H1 (cell line): ENCODE measurements at regions not wholly inside any gene's neighbourhood (a gene's known extent, or its start where the extent isn't known, plus 50 kb on each side); places are given as distances from the start of the nearest gene placed in this dataset.

Experiments
- CTCF ChIA-PET: fragments of 300-600 bp; sonication (Branson Sonifier 250); formaldehyde crosslinking; loops from one replicate; lab custom pipeline; 2021; ENCODE audit not compliant: partially characterized antibody; lab: Charles Lee
- POLR2A ChIA-PET: fragments of 300-600 bp; sonication (Branson Sonifier 250); formaldehyde crosslinking; loops from one replicate; lab custom pipeline; 2021; ENCODE audit warnings: inconsistent platforms; ENCODE audit not compliant: partially characterized antibody; lab: Charles Lee
- DNase-seq, 2 experiments: peaks; one replicate each; pipeline versions ENCODE4 v3.0.0 to v3.0.0-alpha.2; 2010 to 2022; ENCODE audit warnings: low spot score in 2 of 2, low read depth in 1 of 2, mixed read lengths in 1 of 2
- FAIRE-seq: peaks from 2 replicates; lab custom pipeline; 2011; peaks lifted over from hg19 to GRCh38; lab: Jason Lieb, UNC
- H2AFZ ChIP-seq: 2 replicates; pipeline ENCODE4 v1.8.1; 2012; ENCODE audit warnings: low read length, inconsistent platforms
- H2AK5ac ChIP-seq: 2 replicates; pipeline ENCODE4 v1.6.1; 2013; ENCODE audit warnings: low read depth, low read length
- H2BK120ac ChIP-seq: replicated peaks from 2 replicates; pipeline ENCODE3; 2013; ENCODE audit warnings: low read depth, low read length, inconsistent platforms
- H2BK12ac ChIP-seq: 2 replicates; pipeline ENCODE4 v1.6.1; 2013; ENCODE audit warnings: low read depth, low read length
- H2BK15ac ChIP-seq: 2 replicates; pipeline ENCODE4 v1.6.1; 2013; ENCODE audit warnings: low read length
- H2BK20ac ChIP-seq: 2 replicates; pipeline ENCODE4 v1.6.1; 2013; ENCODE audit warnings: low read length
- H2BK5ac ChIP-seq: 2 replicates; pipeline ENCODE4 v1.6.1; 2013; ENCODE audit warnings: low read depth, low read length
- H3K14ac ChIP-seq: 2 replicates; pipeline ENCODE4 v1.6.1; 2013; ENCODE audit warnings: inconsistent platforms; ENCODE audit not compliant: insufficient read length
- H3K18ac ChIP-seq: 2 replicates; pipeline ENCODE4 v1.6.1; 2013; ENCODE audit warnings: low read length; ENCODE audit errors: extremely low read depth
- H3K23ac ChIP-seq: 2 replicates; pipeline ENCODE4 v1.6.1; 2013; ENCODE audit warnings: inconsistent platforms; ENCODE audit not compliant: insufficient read length
- H3K23me2 ChIP-seq: 2 replicates; pipeline ENCODE4 v1.6.1; 2013; ENCODE audit warnings: low read depth, low read length
- H3K27ac ChIP-seq: 2 replicates; pipeline ENCODE4 v1.6.1; 2011; ENCODE audit warnings: low read depth, low read length, inconsistent platforms
- H3K27me3 ChIP-seq, 4 experiments: replicated peaks in 1 of 4; 1 replicate in 1 of 4; 2 replicates in 3 of 4; pipeline versions ENCODE4 v1.6.1 to v1.8.1; 2011 to 2013; ENCODE audit warnings: low read length in 3 of 4, mild to moderate bottlenecking in 3 of 4, inconsistent platforms in 2 of 4, mixed read lengths in 2 of 4, moderate library complexity in 1 of 4; ENCODE audit not compliant: control insufficient read depth in 3 of 4, insufficient read depth in 3 of 4; ENCODE audit errors: extremely low read depth in 1 of 4
- H3K36me3 ChIP-seq, 4 experiments: 2 replicates each; pipeline versions ENCODE4 v1.6.1 to v1.8.1; 2011 to 2013; ENCODE audit warnings: mild to moderate bottlenecking in 4 of 4, low read length in 3 of 4, moderate library complexity in 2 of 4, control low read depth in 1 of 4, inconsistent platforms in 1 of 4; ENCODE audit not compliant: insufficient read depth in 4 of 4, control insufficient read depth in 2 of 4
- H3K4ac ChIP-seq: replicated peaks from 2 replicates; pipeline ENCODE3; 2013; ENCODE audit warnings: low read length, low read depth, mixed read lengths, inconsistent platforms; ENCODE audit not compliant: insufficient read length
- H3K4me1 ChIP-seq, 4 experiments: replicated peaks in 1 of 4; 1 replicate in 1 of 4; 2 replicates in 3 of 4; pipeline versions ENCODE4 v1.6.1 to v1.8.1; 2011 to 2013; ENCODE audit warnings: low read length in 3 of 4, inconsistent platforms in 2 of 4, mixed read lengths in 1 of 4; ENCODE audit not compliant: insufficient read depth in 4 of 4, control insufficient read depth in 3 of 4
- H3K4me2 ChIP-seq, 2 experiments: 2 replicates each; pipeline versions ENCODE4 v1.6.1 to v1.8.1; 2011 to 2013; ENCODE audit warnings: low read depth in 2 of 2, low read length in 2 of 2, control low read depth in 1 of 2, inconsistent platforms in 1 of 2, mild to moderate bottlenecking in 1 of 2; ENCODE audit not compliant: insufficient read depth in 1 of 2
- H3K4me3 ChIP-seq, 4 experiments: fragments of 200-600, 300-600 bp in 1 of 4; sonication (generic), shearing (Covaris generic), sonication (Bioruptor Twin) in 1 of 4; 2 replicates each; pipeline versions ENCODE4 v1.5.1 to v1.8.1; 2011 to 2016; ENCODE audit warnings: low read length in 4 of 4, low read depth in 3 of 4, control low read depth in 2 of 4, inconsistent platforms in 2 of 4, mild to moderate bottlenecking in 2 of 4, mixed read lengths in 1 of 4, moderate library complexity in 1 of 4; ENCODE audit not compliant: insufficient read depth in 2 of 4; ENCODE audit errors: extremely low read depth in 1 of 4
- H3K56ac ChIP-seq: replicated peaks from 2 replicates; pipeline ENCODE3; 2013; ENCODE audit warnings: low read depth, mild to moderate bottlenecking, mixed read lengths, low read length, inconsistent platforms; ENCODE audit not compliant: insufficient read length
- H3K79me1 ChIP-seq: 2 replicates; pipeline ENCODE4 v1.6.1; 2013; ENCODE audit warnings: low read depth, low read length, control low read depth
- H3K79me2 ChIP-seq, 2 experiments: 2 replicates each; pipeline versions ENCODE4 v1.6.1 to v1.8.1; 2012 to 2013; ENCODE audit warnings: low read length in 2 of 2, mild to moderate bottlenecking in 2 of 2, inconsistent platforms in 1 of 2; ENCODE audit not compliant: insufficient read depth in 2 of 2, control insufficient read depth in 1 of 2
- H3K9ac ChIP-seq, 4 experiments: replicated peaks in 1 of 4; 1 replicate in 1 of 4; 2 replicates in 3 of 4; pipeline versions ENCODE4 v1.6.1 to v1.8.1; 2011 to 2013; ENCODE audit warnings: low read depth in 3 of 4, low read length in 3 of 4, control low read depth in 2 of 4, mild to moderate bottlenecking in 2 of 4, moderate library complexity in 2 of 4, inconsistent platforms in 1 of 4; ENCODE audit errors: extremely low read depth in 1 of 4
- H3K9me3 ChIP-seq, 2 experiments: 2 replicates each; pipeline versions ENCODE4 v1.6.1 to v1.8.1; 2012 to 2013; ENCODE audit warnings: mild to moderate bottlenecking in 2 of 2, moderate library complexity in 2 of 2, control low read depth in 1 of 2, inconsistent platforms in 1 of 2, low read depth in 1 of 2, low read length in 1 of 2, mixed read lengths in 1 of 2; ENCODE audit not compliant: insufficient read depth in 2 of 2
- H4K20me1 ChIP-seq, 2 experiments: replicated peaks in 1 of 2; 2 replicates each; pipeline versions ENCODE3 to v1.8.1; 2011 to 2013; ENCODE audit warnings: inconsistent platforms in 2 of 2, low read length in 2 of 2, mild to moderate bottlenecking in 1 of 2; ENCODE audit not compliant: insufficient read depth in 2 of 2, control insufficient read depth in 1 of 2
- H4K5ac ChIP-seq: 2 replicates; pipeline ENCODE4 v1.6.1; 2013; ENCODE audit warnings: low read length, low read depth, mixed read lengths, inconsistent platforms; ENCODE audit not compliant: insufficient read length
- H4K8ac ChIP-seq: 2 replicates; pipeline ENCODE4 v1.8.0; 2013; ENCODE audit warnings: mild to moderate bottlenecking, moderate library complexity, low read length, inconsistent platforms; ENCODE audit not compliant: insufficient read depth; ENCODE audit errors: extremely low read depth
- H4K91ac ChIP-seq: replicated peaks from 2 replicates; pipeline ENCODE3; 2013; ENCODE audit warnings: low read length, mixed read lengths, inconsistent platforms; ENCODE audit not compliant: insufficient read length
- CREB1 ChIP-seq: IDR thresholded peaks from 2 replicates; pipeline ENCODE4 v1.6.1; 2012; ENCODE audit warnings: inconsistent platforms
- EGR1 ChIP-seq: IDR thresholded peaks from 2 replicates; pipeline ENCODE4 v1.6.1; 2011; ENCODE audit warnings: low read depth, low read length, borderline replicate concordance
- SRF ChIP-seq: IDR thresholded peaks from 2 replicates; pipeline ENCODE4 v1.6.1; 2011; ENCODE audit warnings: mild to moderate bottlenecking, low read depth, low read length, moderate library complexity
- TEAD4 ChIP-seq: IDR thresholded peaks from 2 replicates; pipeline ENCODE4 v1.6.1; 2012; ENCODE audit warnings: low read depth, low read length, inconsistent platforms, mixed read lengths
- WGBS, 2 experiments: shearing (Covaris generic) in 1 of 2; methylation state at CpG; one replicate each; pipeline versions ENCODE4 v1.1.6 to v1.1.7; 2013 to 2015; ENCODE audit warnings: low lambda C conversion rate in 2 of 2, mixed read lengths in 2 of 2, inconsistent platforms in 1 of 2, low coverage in 1 of 2, missing lambda C conversion rate in 1 of 2; ENCODE audit not compliant: insufficient replicate concordance in 2 of 2, insufficient coverage in 1 of 2, insufficient read length in 1 of 2; ENCODE audit errors: extremely low coverage in 1 of 2, missing lambda C conversion rate in 1 of 2; 5-methylcytosine and 5-hydroxymethylcytosine counted together

DNA sequence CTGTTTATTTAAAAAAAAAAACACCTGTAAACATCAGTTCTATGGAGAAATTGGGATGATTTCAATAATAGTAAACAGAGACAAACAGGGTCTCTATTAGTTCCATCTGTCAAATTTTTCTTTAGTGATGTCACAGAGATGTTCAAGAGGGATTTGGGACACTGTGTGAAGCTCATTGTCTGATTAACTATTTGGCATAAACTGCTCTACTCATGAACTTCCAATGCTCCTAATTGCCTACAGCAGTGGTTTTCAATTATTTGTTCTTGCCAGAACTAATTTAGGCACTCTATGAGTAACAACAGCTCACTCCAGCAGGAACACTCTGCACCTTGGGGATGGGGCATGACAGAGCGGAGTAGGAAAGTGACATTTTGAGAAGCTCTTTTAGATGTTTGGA lies 250.1 kb upstream of the PRKD1 start:
- Histone ChIP-seq H3K56ac (no peak overlapping the region), H3K27ac (no peak overlapping the region), H2BK20ac (no peak overlapping the region), H2AFZ (no peak overlapping the region), H4K5ac (no peak overlapping the region), H3K9me3 (no peaks in the 10 kb centered on the region), H3K27me3 (peaks cover 0 to 1% (median 0%) of the 10 kb centered on the region in 4 experiments; a peak in 1 of 7 replicates), H3K36me3 (no peaks in the 10 kb centered on the region), H4K8ac (no peak overlapping the region), H3K79me1 (no peaks in the 10 kb centered on the region), H3K4me2 (no peak overlapping the region), H4K91ac (no peak overlapping the region), H2BK5ac (no peak overlapping the region), H2BK12ac (no peak overlapping the region), H4K20me1 (no peaks in the 10 kb centered on the region), H3K14ac (no peak overlapping the region), H3K23me2 (no peaks in the 10 kb centered on the region), H2BK120ac (no peak overlapping the region), H3K79me2 (no peaks in the 10 kb centered on the region), H3K4me3 (no peak overlapping the region), H2AK5ac (no peak overlapping the region), H3K18ac (no peak overlapping the region), H3K23ac (no peak overlapping the region), H3K4me1 (no peaks in the 10 kb centered on the region), H3K9ac (no peak overlapping the region), H3K4ac (no peak overlapping the region), H2BK15ac (no peak overlapping the region)
- POLR2A ChIA-PET = no interaction called here
- WGBS, 2 experiments = 94% methylated on average over 1 of the region's 1 CpG; no CpG with 5 or more reads in 1 of the 2 experiments
- CTCF ChIA-PET = interaction anchor here (0.6 to 1.4 kb wide), 3 partner anchors 9 to 197 kb away, joined by 3 read pairs; no protein-coding TSS in a partner anchor
- no peak for FAIRE-seq
- DNase-seq = no peak
- no peak for TF ChIP-seq SRF
- TF ChIP-seq TEAD4 = no peak
- TF ChIP-seq CREB1 = no peak
- no peak for TF ChIP-seq EGR1
